Left lung (tissue), 4 donors: ENCODE measurements at regions not wholly inside any gene's neighbourhood (a gene's known extent, or its start where the extent isn't known, plus 50 kb on each side); places are given as distances from the start of the nearest gene placed in this dataset.

Experiments used
- ATAC-seq: fragments of 200-7000 bp; cut with Tn5 transposase; one replicate; pipeline ENCODE4 v1.9.1; 2020; ENCODE audit warnings: moderate library complexity
- DNase-seq, 4 donors: peaks; one replicate each; pipeline ENCODE4 v3.0.0-alpha.2; 2013 to 2020
- H3K27ac ChIP-seq, 2 donors: fragments of 200-600 bp; sonication (generic) in 1 of 2; one replicate each; pipeline versions ENCODE4 v1.5.0 to v1.8.0; 2020 to 2021
- H3K27me3 ChIP-seq, 2 donors: fragments of 200-600 bp; sonication (generic) in 1 of 2; one replicate each; pipeline versions ENCODE4 v1.5.0 to v1.8.0; 2020 to 2021
- H3K36me3 ChIP-seq, 2 donors: fragments of 200-600 bp; sonication (generic) in 1 of 2; one replicate each; pipeline versions ENCODE4 v1.5.0 to v1.8.0; 2020 to 2021
- H3K4me1 ChIP-seq, 2 donors: fragments of 200-600 bp; one replicate each; pipeline ENCODE4 v1.8.0; 2021
- H3K4me3 ChIP-seq, 2 donors: fragments of 200-600 bp; sonication (generic) in 1 of 2; one replicate each; pipeline versions ENCODE4 v1.5.0 to v1.8.0; 2020 to 2021; ENCODE audit warnings: mild to moderate bottlenecking in 1 of 2
- H3K9me3 ChIP-seq, 2 donors: fragments of 200-600 bp; sonication (generic) in 1 of 2; one replicate each; pipeline versions ENCODE4 v1.5.0 to v1.8.0; 2020 to 2021
- intact Hi-C, 2 donors: fragments of 100-400 bp; cut with DNase I; formaldehyde crosslinking; loops; one replicate each; pipeline versions ENCODE4 v1.11.2 to v1.14.2; 2022
- TF ChIP-seq, protein P1 (sequence below), 2 donors: fragments of 200-600 bp; sonication (generic) in 1 of 2; IDR thresholded peaks; one replicate each; pipeline versions ENCODE4 v1.5.0 to v1.8.0; 2021; ENCODE audit warnings: antibody characterized with exemption in 2 of 2
- donor health status: DM: no; HTN: yes; CAD: no.
- donor health status: DM: no; HTN: no; CAD: no.

DNA sequence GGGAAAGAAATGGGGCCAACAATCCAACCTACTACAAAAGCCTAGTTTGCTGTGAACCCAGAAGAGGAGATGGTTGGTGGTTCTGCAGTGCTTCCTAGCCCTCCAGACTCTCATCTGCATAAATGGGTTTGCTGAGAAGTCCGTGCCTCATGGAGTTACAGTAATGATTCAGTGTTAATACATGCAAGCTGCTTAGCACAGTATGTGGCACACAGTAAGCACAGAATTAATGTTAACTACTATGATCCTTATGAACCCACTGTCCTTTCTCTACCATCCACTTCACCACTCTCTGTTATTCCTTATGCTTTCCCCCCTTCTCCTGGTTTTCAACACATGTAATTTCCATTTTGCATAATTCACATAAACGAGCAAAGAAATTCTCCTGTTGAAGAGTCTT is 100.0 kb downstream of the ACTBL2 start:
- TF ChIP-seq, protein P1, sequence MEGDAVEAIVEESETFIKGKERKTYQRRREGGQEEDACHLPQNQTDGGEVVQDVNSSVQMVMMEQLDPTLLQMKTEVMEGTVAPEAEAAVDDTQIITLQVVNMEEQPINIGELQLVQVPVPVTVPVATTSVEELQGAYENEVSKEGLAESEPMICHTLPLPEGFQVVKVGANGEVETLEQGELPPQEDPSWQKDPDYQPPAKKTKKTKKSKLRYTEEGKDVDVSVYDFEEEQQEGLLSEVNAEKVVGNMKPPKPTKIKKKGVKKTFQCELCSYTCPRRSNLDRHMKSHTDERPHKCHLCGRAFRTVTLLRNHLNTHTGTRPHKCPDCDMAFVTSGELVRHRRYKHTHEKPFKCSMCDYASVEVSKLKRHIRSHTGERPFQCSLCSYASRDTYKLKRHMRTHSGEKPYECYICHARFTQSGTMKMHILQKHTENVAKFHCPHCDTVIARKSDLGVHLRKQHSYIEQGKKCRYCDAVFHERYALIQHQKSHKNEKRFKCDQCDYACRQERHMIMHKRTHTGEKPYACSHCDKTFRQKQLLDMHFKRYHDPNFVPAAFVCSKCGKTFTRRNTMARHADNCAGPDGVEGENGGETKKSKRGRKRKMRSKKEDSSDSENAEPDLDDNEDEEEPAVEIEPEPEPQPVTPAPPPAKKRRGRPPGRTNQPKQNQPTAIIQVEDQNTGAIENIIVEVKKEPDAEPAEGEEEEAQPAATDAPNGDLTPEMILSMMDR (IDR thresholded peaks at IDR 0.05): no peak
- H3K4me3 ChIP-seq: no peak overlapping the region
- ATAC-seq: no peak
- no peak for DNase-seq
- H3K4me1 ChIP-seq: peaks cover 2 to 4% of the 10 kb centered on the region in 2 donors
- H3K27ac ChIP-seq: no peak overlapping the region
- no peaks in the 10 kb centered on the region for H3K36me3 ChIP-seq
- intact Hi-C loops: no loop called here
- H3K9me3 ChIP-seq: no peaks in the 10 kb centered on the region
- H3K27me3 ChIP-seq: no peaks in the 10 kb centered on the region

DNA sequence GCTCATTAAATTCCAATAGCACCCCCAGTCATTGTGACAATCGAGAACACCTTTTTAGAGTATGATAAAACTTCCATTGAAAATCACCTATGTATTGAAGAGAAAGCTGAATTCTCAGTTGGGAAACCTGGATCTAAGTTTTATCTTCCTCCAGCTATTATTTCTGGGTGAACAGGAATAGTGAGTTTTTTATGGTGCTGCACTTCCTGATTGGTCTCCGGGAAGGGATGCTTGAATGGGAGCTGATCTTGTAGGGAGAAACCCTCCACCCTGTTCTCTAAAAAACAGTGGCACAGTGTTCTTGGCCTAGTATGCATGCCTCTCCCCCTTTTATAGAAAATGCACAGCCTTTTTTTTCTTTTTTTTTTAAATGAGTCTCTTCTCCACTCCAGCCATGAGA is 112.2 kb downstream of the ACTBL2 start:
- ATAC-seq (no peak), DNase-seq (peak in 1 of 4 donors; percentile 33)
- Histone ChIP-seq H3K36me3 (no peaks in the 10 kb centered on the region), H3K27me3 (no peaks in the 10 kb centered on the region), H3K4me3 (no peak overlapping the region), H3K9me3 (no peaks in the 10 kb centered on the region), H3K27ac (no peak overlapping the region), H3K4me1 (no peaks in the 10 kb centered on the region)
- intact Hi-C loops: no loop called here
- TF ChIP-seq, protein P1 (IDR thresholded peaks at IDR 0.05): no peak

DNA sequence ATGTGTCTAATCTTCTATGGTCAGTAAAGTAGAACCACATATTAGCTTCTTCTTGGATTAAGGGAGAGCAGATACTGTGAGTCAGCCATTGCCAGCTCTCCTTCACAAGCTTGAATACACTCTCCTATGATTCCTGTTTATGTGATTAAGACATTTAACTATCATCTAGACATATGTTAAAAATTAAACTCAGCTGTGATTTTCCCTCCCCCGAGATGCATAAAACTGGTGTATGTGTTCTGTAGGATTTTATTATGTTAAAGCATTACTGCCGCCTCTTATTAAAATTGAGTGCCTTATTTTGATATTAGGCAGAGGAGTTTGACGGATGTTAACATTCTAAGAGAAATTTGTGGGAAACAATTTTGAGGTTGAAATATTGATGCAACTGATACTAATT is 114.6 kb downstream of the ACTBL2 start:
- Histone ChIP-seq H3K27ac (no peak overlapping the region), H3K4me3 (no peak overlapping the region), H3K27me3 (no peaks in the 10 kb centered on the region), H3K36me3 (no peaks in the 10 kb centered on the region), H3K4me1 (no peaks in the 10 kb centered on the region), H3K9me3 (no peaks in the 10 kb centered on the region)
- ATAC-seq (no peak), DNase-seq (no peak)
- intact Hi-C loops: no loop called here
- TF ChIP-seq, protein P1 (IDR thresholded peaks at IDR 0.05): no peak

DNA sequence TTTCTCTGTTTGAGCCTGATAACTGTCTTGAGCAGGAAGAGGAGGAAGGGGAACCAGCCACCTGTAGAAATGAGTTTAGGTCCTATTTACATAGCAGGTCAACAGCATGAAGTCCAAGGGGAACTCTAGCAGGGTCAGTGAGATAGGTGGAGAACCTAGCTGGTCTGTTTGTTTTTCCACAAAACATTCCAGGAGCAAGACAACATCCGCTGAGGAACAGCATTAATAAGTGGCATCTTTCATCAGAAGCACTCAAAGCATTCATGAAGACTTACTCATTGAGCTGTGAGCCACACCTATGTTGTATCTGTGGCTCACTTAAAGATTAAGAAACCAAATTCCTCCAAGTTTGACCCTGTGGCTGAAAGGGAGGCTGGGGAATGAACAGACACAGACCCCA is 115.9 kb downstream of the ACTBL2 start:
- Histone ChIP-seq H3K27me3 (no peaks in the 10 kb centered on the region), H3K9me3 (no peaks in the 10 kb centered on the region), H3K27ac (no peak overlapping the region), H3K36me3 (no peaks in the 10 kb centered on the region), H3K4me3 (no peak overlapping the region), H3K4me1 (no peaks in the 10 kb centered on the region)
- no peak for DNase-seq
- peak; percentile 74 for ATAC-seq
- TF ChIP-seq, protein P1 (IDR thresholded peaks at IDR 0.05): no peak
- intact Hi-C loops: no loop called here

DNA sequence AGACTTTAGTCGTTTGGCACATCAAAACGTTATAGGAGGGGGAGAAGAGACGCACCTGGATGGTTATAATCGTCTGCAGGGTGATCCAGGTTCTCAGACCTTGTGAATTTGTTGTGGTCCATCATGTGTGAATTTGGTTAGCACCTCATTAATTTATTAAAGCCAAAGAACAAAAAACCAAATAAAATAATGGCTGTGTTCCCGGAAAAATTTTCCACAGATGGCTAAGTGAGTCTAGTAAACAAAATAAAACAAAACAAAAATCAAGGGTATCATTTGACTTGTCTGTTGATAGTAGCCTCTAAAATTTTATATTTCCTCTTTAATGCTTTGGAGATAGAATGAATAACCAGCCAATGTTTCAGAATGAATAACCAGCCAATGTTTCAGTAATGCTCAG is 119.7 kb downstream of the ACTBL2 start:
- ATAC-seq: no peak
- no peak for DNase-seq
- H3K4me1 ChIP-seq: no peaks in the 10 kb centered on the region
- H3K27me3 ChIP-seq: no peaks in the 10 kb centered on the region
- no peaks in the 10 kb centered on the region for H3K9me3 ChIP-seq
- H3K4me3 ChIP-seq: no peak overlapping the region
- intact Hi-C loops: no loop called here
- H3K27ac ChIP-seq: no peak overlapping the region
- H3K36me3 ChIP-seq: no peaks in the 10 kb centered on the region
- TF ChIP-seq, protein P1 (IDR thresholded peaks at IDR 0.05): no peak
